ENCODE measurements at regions not wholly inside any gene's neighbourhood (a gene's known extent, or its start where the extent isn't known, plus 50 kb on each side); places are given as distances from the start of the nearest gene placed in this dataset.

DNA sequence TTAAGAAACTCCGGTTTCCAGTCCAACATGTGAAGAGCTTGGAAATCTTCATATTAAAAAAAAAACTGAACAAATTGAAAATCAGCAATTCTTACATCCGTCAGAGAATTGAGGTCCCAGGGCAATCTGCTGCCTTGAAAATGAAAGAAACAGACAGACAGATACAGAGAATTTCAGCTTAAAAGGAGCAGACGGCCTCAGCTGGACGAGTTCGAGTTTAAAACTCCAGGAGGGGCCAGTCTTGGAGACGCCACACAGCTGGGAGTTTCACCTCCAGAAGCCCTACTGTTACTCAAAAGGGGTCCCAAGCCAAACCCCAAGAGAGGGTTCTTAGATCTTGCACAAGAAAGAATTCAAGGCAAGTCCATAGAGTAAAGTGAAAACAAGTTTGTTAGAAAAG lies 226.5 kb upstream of the ARL4C start:
- Histone ChIP-seq H4K20me1 (ENCODE audit: insufficient read depth) (no peaks in the 10 kb centered on the region), H3K27me3 (ENCODE audit: insufficient read depth, low read depth, low read length) (no peaks in the 10 kb centered on the region), H2AFZ (ENCODE audit: low read depth, low read length) (no peak overlapping the region), H3K4me2 (ENCODE audit: low read length) (no peak overlapping the region), H3K79me2 (replicated peaks; ENCODE audit: insufficient read depth, low read length) (no peaks in the 10 kb centered on the region), H3K36me3 (ENCODE audit: insufficient read depth, low read length) (no peaks in the 10 kb centered on the region), H3K9me3 (ENCODE audit: low read length) (no peaks in the 10 kb centered on the region), H3K9me2 (ENCODE audit: insufficient read depth, low read length) (no peaks in the 10 kb centered on the region), H3F3A (ENCODE audit: insufficient read depth, low read length, poor library complexity, severe bottlenecking) (no peaks in the 10 kb centered on the region), H3K4me3 (ENCODE audit: low read length) (no peak overlapping the region), H3K9ac (ENCODE audit: low read length) (no peak overlapping the region), H3K27ac (ENCODE audit: low read length) (no peak overlapping the region)
- TF ChIP-seq MXI1 (conservative IDR thresholded peaks at IDR 0.05; ENCODE audit: poor library complexity, severe bottlenecking), result no peak
- TF ChIP-seq TAF1 (IDR thresholded peaks at IDR 0.05; ENCODE audit: low read depth), result no peak
- no peak for TF ChIP-seq EZH2 (IDR thresholded peaks at IDR 0.05; ENCODE audit: borderline replicate concordance, insufficient read depth, low read length, poor library complexity, severe bottlenecking)
- no peak for TF ChIP-seq SMC3 (conservative IDR thresholded peaks at IDR 0.05; ENCODE audit: poor library complexity)
- no peak for TF ChIP-seq EP300 (conservative IDR thresholded peaks at IDR 0.05; ENCODE audit: poor library complexity, severe bottlenecking)
- TF ChIP-seq, protein P1, sequence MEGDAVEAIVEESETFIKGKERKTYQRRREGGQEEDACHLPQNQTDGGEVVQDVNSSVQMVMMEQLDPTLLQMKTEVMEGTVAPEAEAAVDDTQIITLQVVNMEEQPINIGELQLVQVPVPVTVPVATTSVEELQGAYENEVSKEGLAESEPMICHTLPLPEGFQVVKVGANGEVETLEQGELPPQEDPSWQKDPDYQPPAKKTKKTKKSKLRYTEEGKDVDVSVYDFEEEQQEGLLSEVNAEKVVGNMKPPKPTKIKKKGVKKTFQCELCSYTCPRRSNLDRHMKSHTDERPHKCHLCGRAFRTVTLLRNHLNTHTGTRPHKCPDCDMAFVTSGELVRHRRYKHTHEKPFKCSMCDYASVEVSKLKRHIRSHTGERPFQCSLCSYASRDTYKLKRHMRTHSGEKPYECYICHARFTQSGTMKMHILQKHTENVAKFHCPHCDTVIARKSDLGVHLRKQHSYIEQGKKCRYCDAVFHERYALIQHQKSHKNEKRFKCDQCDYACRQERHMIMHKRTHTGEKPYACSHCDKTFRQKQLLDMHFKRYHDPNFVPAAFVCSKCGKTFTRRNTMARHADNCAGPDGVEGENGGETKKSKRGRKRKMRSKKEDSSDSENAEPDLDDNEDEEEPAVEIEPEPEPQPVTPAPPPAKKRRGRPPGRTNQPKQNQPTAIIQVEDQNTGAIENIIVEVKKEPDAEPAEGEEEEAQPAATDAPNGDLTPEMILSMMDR (IDR thresholded peaks at IDR 0.05; ENCODE audit: poor library complexity, severe bottlenecking), result no peak
- TF ChIP-seq RAD21 (conservative IDR thresholded peaks at IDR 0.05), result no peak
- TF ChIP-seq, protein P2, sequence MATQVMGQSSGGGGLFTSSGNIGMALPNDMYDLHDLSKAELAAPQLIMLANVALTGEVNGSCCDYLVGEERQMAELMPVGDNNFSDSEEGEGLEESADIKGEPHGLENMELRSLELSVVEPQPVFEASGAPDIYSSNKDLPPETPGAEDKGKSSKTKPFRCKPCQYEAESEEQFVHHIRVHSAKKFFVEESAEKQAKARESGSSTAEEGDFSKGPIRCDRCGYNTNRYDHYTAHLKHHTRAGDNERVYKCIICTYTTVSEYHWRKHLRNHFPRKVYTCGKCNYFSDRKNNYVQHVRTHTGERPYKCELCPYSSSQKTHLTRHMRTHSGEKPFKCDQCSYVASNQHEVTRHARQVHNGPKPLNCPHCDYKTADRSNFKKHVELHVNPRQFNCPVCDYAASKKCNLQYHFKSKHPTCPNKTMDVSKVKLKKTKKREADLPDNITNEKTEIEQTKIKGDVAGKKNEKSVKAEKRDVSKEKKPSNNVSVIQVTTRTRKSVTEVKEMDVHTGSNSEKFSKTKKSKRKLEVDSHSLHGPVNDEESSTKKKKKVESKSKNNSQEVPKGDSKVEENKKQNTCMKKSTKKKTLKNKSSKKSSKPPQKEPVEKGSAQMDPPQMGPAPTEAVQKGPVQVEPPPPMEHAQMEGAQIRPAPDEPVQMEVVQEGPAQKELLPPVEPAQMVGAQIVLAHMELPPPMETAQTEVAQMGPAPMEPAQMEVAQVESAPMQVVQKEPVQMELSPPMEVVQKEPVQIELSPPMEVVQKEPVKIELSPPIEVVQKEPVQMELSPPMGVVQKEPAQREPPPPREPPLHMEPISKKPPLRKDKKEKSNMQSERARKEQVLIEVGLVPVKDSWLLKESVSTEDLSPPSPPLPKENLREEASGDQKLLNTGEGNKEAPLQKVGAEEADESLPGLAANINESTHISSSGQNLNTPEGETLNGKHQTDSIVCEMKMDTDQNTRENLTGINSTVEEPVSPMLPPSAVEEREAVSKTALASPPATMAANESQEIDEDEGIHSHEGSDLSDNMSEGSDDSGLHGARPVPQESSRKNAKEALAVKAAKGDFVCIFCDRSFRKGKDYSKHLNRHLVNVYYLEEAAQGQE (IDR thresholded peaks at IDR 0.05; ENCODE audit: borderline replicate concordance), result no peak
- no peak for TF ChIP-seq POLR2AphosphoS5 (IDR thresholded peaks at IDR 0.05)

DNA sequence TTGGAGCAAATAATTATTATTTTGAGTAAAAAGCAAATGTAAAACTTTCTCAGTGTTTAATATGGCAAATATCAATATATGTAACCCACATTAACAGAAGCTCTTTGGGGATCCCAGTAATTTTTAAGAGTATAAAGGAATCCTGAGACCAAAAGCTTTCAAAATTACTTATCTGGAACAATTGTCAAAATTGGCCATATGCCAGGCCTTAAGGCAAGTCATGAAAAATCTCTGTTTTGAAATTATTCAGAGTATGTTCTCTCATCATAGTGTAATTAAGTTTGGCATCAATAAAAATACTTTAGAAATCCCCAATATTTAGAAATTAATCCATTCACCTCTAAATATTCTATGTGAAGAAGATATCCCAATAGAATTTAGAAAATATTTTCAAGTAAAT lies 225.3 kb upstream of the ARL4C start:
- TF ChIP-seq EZH2 (IDR thresholded peaks at IDR 0.05; ENCODE audit: borderline replicate concordance, insufficient read depth, low read length, poor library complexity, severe bottlenecking) (no peak), RAD21 (conservative IDR thresholded peaks at IDR 0.05) (no peak), POLR2AphosphoS5 (IDR thresholded peaks at IDR 0.05) (no peak), SMC3 (conservative IDR thresholded peaks at IDR 0.05; ENCODE audit: poor library complexity) (no peak), MXI1 (conservative IDR thresholded peaks at IDR 0.05; ENCODE audit: poor library complexity, severe bottlenecking) (no peak), TAF1 (IDR thresholded peaks at IDR 0.05; ENCODE audit: low read depth) (no peak)
- TF ChIP-seq, protein P1 (IDR thresholded peaks at IDR 0.05; ENCODE audit: poor library complexity, severe bottlenecking), result no peak
- TF ChIP-seq, protein P2 (IDR thresholded peaks at IDR 0.05; ENCODE audit: borderline replicate concordance), result no peak
- H4K20me1 ChIP-seq (ENCODE audit: insufficient read depth), result no peaks in the 10 kb centered on the region
- no peaks in the 10 kb centered on the region for H3K27me3 ChIP-seq (ENCODE audit: insufficient read depth, low read depth, low read length)
- no peaks in the 10 kb centered on the region for H3K36me3 ChIP-seq (ENCODE audit: insufficient read depth, low read length)
- no peak overlapping the region for H3K4me3 ChIP-seq (ENCODE audit: low read length)
- H3K9me3 ChIP-seq (ENCODE audit: low read length), result no peaks in the 10 kb centered on the region
- no peaks in the 10 kb centered on the region for H3F3A ChIP-seq (ENCODE audit: insufficient read depth, low read length, poor library complexity, severe bottlenecking)
- H3K4me2 ChIP-seq (ENCODE audit: low read length), result no peak overlapping the region
- H3K9me2 ChIP-seq (ENCODE audit: insufficient read depth, low read length), result no peaks in the 10 kb centered on the region
- no peaks in the 10 kb centered on the region for H3K79me2 ChIP-seq (replicated peaks; ENCODE audit: insufficient read depth, low read length)
- no peak overlapping the region for H2AFZ ChIP-seq (ENCODE audit: low read depth, low read length)
- H3K27ac ChIP-seq (ENCODE audit: low read length), result no peak overlapping the region
- H3K9ac ChIP-seq (ENCODE audit: low read length), result no peak overlapping the region
